Neuron (in vitro differentiated cells): ENCODE measurements at regions not wholly inside any gene's neighbourhood (a gene's known extent, or its start where the extent isn't known, plus 50 kb on each side); places are given as distances from the start of the nearest gene placed in this dataset.

ENCODE experiments used
- H2AFZ ChIP-seq: one replicate; pipeline ENCODE4 v1.6.1; 2013; ENCODE audit warnings: low read depth, mild to moderate bottlenecking, inconsistent platforms, low read length, moderate library complexity
- H3K27me3 ChIP-seq: one replicate; pipeline ENCODE4 v1.6.1; 2013; ENCODE audit warnings: low read length; ENCODE audit not compliant: insufficient read depth
- H3K36me3 ChIP-seq: one replicate; pipeline ENCODE4 v1.6.1; 2013; ENCODE audit warnings: low read length; ENCODE audit not compliant: insufficient read depth
- H3K4me1 ChIP-seq: one replicate; pipeline ENCODE4 v1.6.1; 2013; ENCODE audit warnings: low read length; ENCODE audit not compliant: insufficient read depth
- H3K4me3 ChIP-seq: 2 replicates; pipeline ENCODE4 v1.5.1; 2013; ENCODE audit warnings: mild to moderate bottlenecking, low read length, moderate library complexity
- H3K9me3 ChIP-seq: one replicate; pipeline ENCODE4 v1.6.1; 2013; ENCODE audit warnings: low read length

GRCh38 chr11:11170352-11171084, 182.5 kb downstream of the CSNK2A3 start:
- no peak overlapping the region for H2AFZ ChIP-seq
- H3K27me3 ChIP-seq = no peaks in the 10 kb centered on the region
- no peaks in the 10 kb centered on the region for H3K9me3 ChIP-seq
- H3K4me1 ChIP-seq = no peaks in the 10 kb centered on the region
- H3K36me3 ChIP-seq = no peaks in the 10 kb centered on the region
- no peak overlapping the region for H3K4me3 ChIP-seq

GRCh38 chr11:11169715-11170351, 183.2 kb downstream of the CSNK2A3 start:
- H3K36me3 ChIP-seq = no peaks in the 10 kb centered on the region
- no peaks in the 10 kb centered on the region for H3K4me1 ChIP-seq
- no peaks in the 10 kb centered on the region for H3K9me3 ChIP-seq
- H3K27me3 ChIP-seq = no peaks in the 10 kb centered on the region
- H2AFZ ChIP-seq = no peak overlapping the region
- no peak overlapping the region for H3K4me3 ChIP-seq

GRCh38 chr11:11167806-11168205, 185.2 kb downstream of the CSNK2A3 start:
- H3K4me1 ChIP-seq = no peaks in the 10 kb centered on the region
- no peaks in the 10 kb centered on the region for H3K27me3 ChIP-seq
- no peak overlapping the region for H2AFZ ChIP-seq
- no peaks in the 10 kb centered on the region for H3K9me3 ChIP-seq
- H3K4me3 ChIP-seq = no peak overlapping the region
- H3K36me3 ChIP-seq = no peaks in the 10 kb centered on the region

- Histone ChIP-seq H3K36me3 (no peaks in the 10 kb centered on the region), H3K4me3 (no peak overlapping the region), H3K9me3 (no peaks in the 10 kb centered on the region), H2AFZ (no peak overlapping the region), H3K4me1 (no peaks in the 10 kb centered on the region), H3K27me3 (no peaks in the 10 kb centered on the region)
Measured at GRCh38 chr11:11164334-11164690, 188.7 kb downstream of the CSNK2A3 start.

- Histone ChIP-seq H2AFZ (no peak overlapping the region), H3K4me3 (no peak overlapping the region), H3K27me3 (no peaks in the 10 kb centered on the region), H3K4me1 (no peaks in the 10 kb centered on the region), H3K9me3 (no peaks in the 10 kb centered on the region), H3K36me3 (no peaks in the 10 kb centered on the region)
Measured at GRCh38 chr11:11163669-11164333, 189.2 kb downstream of the CSNK2A3 start.

GRCh38 chr11:11163236-11163635, 189.8 kb downstream of the CSNK2A3 start:
- Histone ChIP-seq H3K9me3 (no peaks in the 10 kb centered on the region), H3K27me3 (no peaks in the 10 kb centered on the region), H3K36me3 (no peaks in the 10 kb centered on the region), H3K4me1 (no peaks in the 10 kb centered on the region), H3K4me3 (no peak overlapping the region), H2AFZ (no peak overlapping the region)

- H3K36me3 ChIP-seq = no peaks in the 10 kb centered on the region
- H3K4me1 ChIP-seq = no peaks in the 10 kb centered on the region
- no peak overlapping the region for H3K4me3 ChIP-seq
- H2AFZ ChIP-seq = no peak overlapping the region
- H3K9me3 ChIP-seq = no peaks in the 10 kb centered on the region
- no peaks in the 10 kb centered on the region for H3K27me3 ChIP-seq
Measured at GRCh38 chr11:11157185-11157584, 195.9 kb downstream of the CSNK2A3 start.

GRCh38 chr11:11155962-11156815, 196.9 kb downstream of the CSNK2A3 start:
- Histone ChIP-seq H3K27me3 (no peaks in the 10 kb centered on the region), H3K4me3 (no peak overlapping the region), H3K9me3 (no peaks in the 10 kb centered on the region), H3K36me3 (no peaks in the 10 kb centered on the region), H2AFZ (no peak overlapping the region), H3K4me1 (no peaks in the 10 kb centered on the region)

GRCh38 chr11:11152877-11153276, 200.2 kb downstream of the CSNK2A3 start:
- H3K27me3 ChIP-seq = no peaks in the 10 kb centered on the region
- H3K4me1 ChIP-seq = no peaks in the 10 kb centered on the region
- no peak overlapping the region for H3K4me3 ChIP-seq
- no peak overlapping the region for H2AFZ ChIP-seq
- H3K9me3 ChIP-seq = no peaks in the 10 kb centered on the region
- H3K36me3 ChIP-seq = no peaks in the 10 kb centered on the region

- H3K36me3 ChIP-seq = no peaks in the 10 kb centered on the region
- H3K9me3 ChIP-seq = no peaks in the 10 kb centered on the region
- H3K4me1 ChIP-seq = no peaks in the 10 kb centered on the region
- H3K27me3 ChIP-seq = no peaks in the 10 kb centered on the region
- no peak overlapping the region for H3K4me3 ChIP-seq
- H2AFZ ChIP-seq = no peak overlapping the region
Measured at GRCh38 chr11:11149671-11150459, 203.2 kb downstream of the CSNK2A3 start.

GRCh38 chr11:11148596-11148995, 204.5 kb downstream of the CSNK2A3 start:
- Histone ChIP-seq H3K4me1 (no peaks in the 10 kb centered on the region), H3K27me3 (no peaks in the 10 kb centered on the region), H3K9me3 (no peaks in the 10 kb centered on the region), H3K36me3 (no peaks in the 10 kb centered on the region), H3K4me3 (no peak overlapping the region), H2AFZ (no peak overlapping the region)

- Histone ChIP-seq H3K4me3 (no peak overlapping the region), H3K36me3 (no peaks in the 10 kb centered on the region), H3K27me3 (no peaks in the 10 kb centered on the region), H3K4me1 (no peaks in the 10 kb centered on the region), H3K9me3 (no peaks in the 10 kb centered on the region), H2AFZ (no peak overlapping the region)
Measured at GRCh38 chr11:11148104-11148509, 204.9 kb downstream of the CSNK2A3 start.
